RWPE1 (cell line): ENCODE measurements at regions not wholly inside any gene's neighbourhood (a gene's known extent, or its start where the extent isn't known, plus 50 kb on each side); places are given as distances from the start of the nearest gene placed in this dataset.
"Not testable (repeated sequence)": the region's sequence is repeated elsewhere in the genome, so short reads cannot be mapped to it uniquely, and the experiment has no call there.

Source experiments
- CTCF ChIA-PET: fragments of 350-600 bp; sonication (Branson Sonifier 250); formaldehyde crosslinking; extraction: SDS; loops from one replicate; lab custom pipeline; 2021; lab: Yijun Ruan, JAX
- POLR2A ChIA-PET: fragments of 400-600 bp; formaldehyde crosslinking; extraction: SDS; loops from one replicate; lab custom pipeline; 2020; ENCODE audit warnings: antibody characterized with exemption; ENCODE audit not compliant: low non-redundant PET; lab: Yijun Ruan, JAX
- DNase-seq: peaks from one replicate; pipeline ENCODE4 v3.0.0; 2012; ENCODE audit warnings: low spot score
- H3K27ac ChIP-seq: fragments of 450-650 bp; 2 replicates; pipeline ENCODE4 v1.5.1; 2017
- CTCF ChIP-seq: fragments of 450-650 bp; conservative IDR thresholded peaks from 2 replicates; pipeline ENCODE4 v1.5.1; 2017; ENCODE audit warnings: low read depth, mild to moderate bottlenecking

GRCh38 chr18:56423626-56424025 lies 214.8 kb downstream of the TXNL1 start:
- no peak for TF ChIP-seq CTCF
- H3K27ac ChIP-seq: no peak overlapping the region
- POLR2A ChIA-PET: no interaction called here
- no peak for DNase-seq
- CTCF ChIA-PET: no interaction called here

GRCh38 chr18:56421647-56422046 lies 216.7 kb downstream of the TXNL1 start:
- TF ChIP-seq CTCF: no peak
- no peak for DNase-seq
- no peak overlapping the region for H3K27ac ChIP-seq
- ChIA-PET POLR2A (no interaction called here), CTCF (no interaction called here)

- H3K27ac ChIP-seq, POLR2A ChIA-PET, CTCF ChIA-PET, DNase-seq: not testable (repeated sequence)
These were observed 217.5 kb downstream of the TXNL1 start for GRCh38 chr18:56420868-56421267.

GRCh38 chr18:56414357-56414756 lies 224.0 kb downstream of the TXNL1 start:
- no peak for TF ChIP-seq CTCF
- no peak for DNase-seq
- H3K27ac ChIP-seq: no peak overlapping the region
- POLR2A ChIA-PET: no interaction called here
- CTCF ChIA-PET: interaction anchor here (0.6 kb wide), 1 partner anchor 499 kb away, joined by 3 read pairs; no protein-coding TSS in a partner anchor

GRCh38 chr18:56413862-56414261 lies 224.5 kb downstream of the TXNL1 start:
- TF ChIP-seq CTCF: no peak
- ChIA-PET CTCF (interaction anchor here (0.6 kb wide), 1 partner anchor 498 kb away, joined by 3 read pairs; no protein-coding TSS in a partner anchor), POLR2A (no interaction called here)
- no peak for DNase-seq
- H3K27ac ChIP-seq: no peak overlapping the region

GRCh38 chr18:56412951-56413350 lies 225.4 kb downstream of the TXNL1 start:
- no peak for TF ChIP-seq CTCF
- POLR2A ChIA-PET: no interaction called here
- no peak overlapping the region for H3K27ac ChIP-seq
- CTCF ChIA-PET: no interaction called here
- no peak for DNase-seq

- no peak overlapping the region for H3K27ac ChIP-seq
- POLR2A ChIA-PET: no interaction called here
- no peak for TF ChIP-seq CTCF
- CTCF ChIA-PET: no interaction called here
- DNase-seq: no peak
These were observed 228.7 kb downstream of the TXNL1 start for GRCh38 chr18:56409736-56410135.
